GM12874 (cell line): ENCODE measurements at regions not wholly inside any gene's neighbourhood (a gene's known extent, or its start where the extent isn't known, plus 50 kb on each side); places are given as distances from the start of the nearest gene placed in this dataset.

Source experiments
- TF ChIP-seq, protein P1 (sequence below): IDR thresholded peaks from 2 replicates; pipeline ENCODE4 v1.5.1; 2011; ENCODE audit warnings: low read depth, mild to moderate bottlenecking, control low read depth, low read length, moderate library complexity; ENCODE audit not compliant: insufficient read depth

GRCh38 chr2:16178551-16179130, 238.3 kb downstream of the MYCN start:
- TF ChIP-seq, protein P1, sequence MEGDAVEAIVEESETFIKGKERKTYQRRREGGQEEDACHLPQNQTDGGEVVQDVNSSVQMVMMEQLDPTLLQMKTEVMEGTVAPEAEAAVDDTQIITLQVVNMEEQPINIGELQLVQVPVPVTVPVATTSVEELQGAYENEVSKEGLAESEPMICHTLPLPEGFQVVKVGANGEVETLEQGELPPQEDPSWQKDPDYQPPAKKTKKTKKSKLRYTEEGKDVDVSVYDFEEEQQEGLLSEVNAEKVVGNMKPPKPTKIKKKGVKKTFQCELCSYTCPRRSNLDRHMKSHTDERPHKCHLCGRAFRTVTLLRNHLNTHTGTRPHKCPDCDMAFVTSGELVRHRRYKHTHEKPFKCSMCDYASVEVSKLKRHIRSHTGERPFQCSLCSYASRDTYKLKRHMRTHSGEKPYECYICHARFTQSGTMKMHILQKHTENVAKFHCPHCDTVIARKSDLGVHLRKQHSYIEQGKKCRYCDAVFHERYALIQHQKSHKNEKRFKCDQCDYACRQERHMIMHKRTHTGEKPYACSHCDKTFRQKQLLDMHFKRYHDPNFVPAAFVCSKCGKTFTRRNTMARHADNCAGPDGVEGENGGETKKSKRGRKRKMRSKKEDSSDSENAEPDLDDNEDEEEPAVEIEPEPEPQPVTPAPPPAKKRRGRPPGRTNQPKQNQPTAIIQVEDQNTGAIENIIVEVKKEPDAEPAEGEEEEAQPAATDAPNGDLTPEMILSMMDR: no peak

DNA sequence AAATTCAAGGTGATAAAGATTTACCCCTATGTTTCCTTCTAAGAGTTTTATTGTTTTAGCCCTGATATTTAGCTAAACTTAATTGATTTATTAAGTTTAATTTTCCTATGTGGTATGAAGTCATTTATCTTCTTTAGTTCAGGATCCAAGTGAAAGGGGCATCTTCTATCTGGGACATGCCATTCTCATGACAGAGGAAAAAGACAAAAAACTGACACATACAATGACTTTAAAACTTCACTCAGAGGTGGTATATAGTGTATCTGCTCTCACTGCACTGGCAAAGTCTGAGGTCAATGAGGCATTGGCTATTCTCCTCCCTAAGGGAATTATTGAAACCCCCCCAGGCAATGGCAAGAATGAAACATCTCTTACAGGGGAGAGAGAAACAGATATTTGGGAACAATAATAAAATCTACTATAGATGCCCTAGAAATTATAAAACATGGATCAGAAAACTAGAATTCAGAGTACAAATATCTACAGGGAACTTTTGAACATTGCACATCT, 237.4 kb downstream of the MYCN start:
- TF ChIP-seq, protein P1: no peak

DNA sequence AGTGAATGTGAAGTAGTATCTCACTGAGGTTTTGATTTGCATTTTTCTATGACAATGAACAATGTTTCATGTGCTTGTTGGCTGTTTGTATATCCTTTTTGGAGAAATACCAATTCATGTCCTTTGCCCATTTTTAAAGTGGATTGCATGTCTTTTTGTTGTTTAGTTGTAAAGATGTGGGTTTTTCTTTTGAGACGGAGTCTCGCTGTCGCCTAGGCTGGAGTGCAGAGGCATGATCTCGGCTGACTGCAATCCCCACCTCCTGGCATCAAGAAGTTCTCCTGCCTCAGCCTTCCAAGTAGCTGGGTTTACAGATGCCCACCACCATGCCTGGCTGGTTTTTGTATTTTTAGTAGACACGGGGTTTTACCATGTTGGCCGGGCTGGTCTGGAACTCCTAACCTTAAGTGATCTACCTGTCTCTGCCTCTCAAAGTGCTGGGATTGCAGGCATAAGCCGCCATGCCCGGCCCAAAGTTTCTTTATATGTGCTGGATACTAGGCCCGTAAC, 236.7 kb downstream of the MYCN start:
- TF ChIP-seq, protein P1: no peak

- TF ChIP-seq, protein P1: no peak
These were observed 235.0 kb downstream of the MYCN start for GRCh38 chr2:16175247-16175825.

DNA sequence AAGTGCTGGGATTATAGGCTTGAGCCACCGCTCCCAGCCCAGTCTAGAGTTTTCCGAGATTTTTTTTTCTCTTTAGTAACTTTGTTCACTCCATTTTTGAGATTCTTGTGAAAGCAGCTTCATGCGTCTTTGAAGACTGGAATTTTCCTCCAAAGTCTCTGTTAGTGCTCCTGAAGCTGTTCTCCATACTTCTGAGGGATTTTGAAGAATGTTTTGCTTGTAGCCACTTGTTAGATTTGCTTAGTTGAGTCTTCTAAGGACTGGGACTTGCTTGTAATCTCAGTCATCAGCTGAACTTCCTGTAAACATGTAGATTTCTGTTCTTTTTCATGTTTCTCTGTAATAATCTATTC, 234.3 kb downstream of the MYCN start:
- TF ChIP-seq, protein P1: no peak

GRCh38 chr2:16173893-16174692, 233.7 kb downstream of the MYCN start:
- TF ChIP-seq, protein P1: no peak
